Muscle of arm (tissue), 1 donor: ENCODE measurements at regions not wholly inside any gene's neighbourhood (a gene's known extent, or its start where the extent isn't known, plus 50 kb on each side); places are given as distances from the start of the nearest gene placed in this dataset.

Source experiments
- DNase-seq: peaks from one replicate; pipeline ENCODE4 v3.0.0-alpha.2; 2013

DNA sequence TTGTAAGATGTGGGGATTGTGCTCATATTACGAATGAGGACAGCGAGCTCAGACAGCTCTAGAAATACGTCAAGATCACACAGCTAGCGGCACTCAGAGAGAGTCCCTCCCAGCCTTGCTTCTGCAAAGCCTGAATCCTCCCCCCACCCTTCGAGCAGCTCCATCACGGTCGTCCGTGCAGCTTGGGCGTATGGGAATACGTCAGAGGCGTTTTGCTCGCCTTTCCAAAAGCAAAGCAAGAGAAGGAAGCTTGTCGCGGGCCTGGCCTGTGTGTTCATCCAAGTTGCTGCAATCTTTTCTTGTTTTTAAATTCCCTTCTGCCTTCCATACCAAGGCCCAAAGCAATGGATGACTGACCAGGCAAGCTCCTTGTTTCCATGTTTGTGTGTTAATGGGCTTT, 125.5 kb upstream of the IRF2BP2 start:
- DNase-seq, result no peak

DNA sequence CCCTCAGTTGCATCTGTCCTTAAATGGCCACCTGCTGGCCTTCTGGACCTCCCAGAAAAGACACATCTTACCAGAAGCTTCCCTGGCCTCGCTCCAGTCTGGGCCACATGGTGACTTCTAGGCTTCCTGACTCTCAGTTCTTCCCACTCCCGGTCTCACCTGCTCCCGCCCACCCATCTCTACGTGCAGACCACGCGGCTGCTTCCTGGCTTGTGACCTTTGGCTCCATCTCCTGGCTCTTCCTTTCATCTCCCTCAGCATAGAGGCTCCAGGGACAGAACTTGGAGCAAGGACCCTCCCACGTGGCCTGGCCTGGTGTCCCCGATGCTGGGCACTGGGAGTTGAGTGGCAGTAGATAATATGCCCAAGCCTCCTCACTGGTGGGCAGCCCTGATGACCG, 124.9 kb upstream of the IRF2BP2 start:
- DNase-seq, result no peak

DNA sequence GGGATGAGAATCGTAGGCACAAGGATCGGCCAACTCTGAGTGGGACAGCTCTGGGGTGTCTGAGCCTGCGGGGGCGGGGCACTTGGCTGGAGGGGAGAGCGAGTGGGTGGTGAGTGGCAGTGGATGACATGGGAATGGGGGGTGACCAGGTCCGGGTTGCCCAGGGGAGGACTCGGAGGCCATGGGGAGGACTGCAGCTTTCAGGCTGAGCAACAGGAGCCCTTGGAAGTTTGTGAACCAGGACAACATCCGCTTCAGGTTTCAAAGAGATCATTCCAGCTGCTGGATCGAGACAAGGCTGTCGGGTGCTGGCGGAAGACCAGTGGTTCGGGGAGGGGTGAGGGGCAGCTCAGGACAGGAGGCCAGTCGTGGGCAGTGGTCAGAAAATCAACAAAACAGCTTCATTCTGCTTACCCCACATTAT, 124.4 kb upstream of the IRF2BP2 start:
- DNase-seq, result no peak

DNA sequence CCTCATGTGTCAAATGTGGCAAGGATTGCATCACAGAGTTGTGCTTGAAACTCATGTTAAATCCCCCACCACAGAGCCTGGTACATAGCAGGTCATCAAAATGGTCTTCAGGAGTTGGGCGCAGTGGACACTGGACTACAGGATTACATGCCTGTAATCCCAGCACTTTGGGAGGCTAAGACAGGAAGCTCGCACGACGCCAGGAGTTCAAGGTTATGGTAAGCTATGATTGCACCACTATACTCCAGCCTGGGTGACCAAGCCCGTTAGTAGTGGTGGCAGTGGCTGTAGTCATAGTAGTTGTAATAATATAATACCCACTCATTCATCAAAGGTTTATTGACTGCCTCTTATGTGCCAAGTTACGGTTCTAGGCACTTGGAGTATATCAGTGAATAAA, 123.4 kb upstream of the IRF2BP2 start:
- no peak for DNase-seq

DNA sequence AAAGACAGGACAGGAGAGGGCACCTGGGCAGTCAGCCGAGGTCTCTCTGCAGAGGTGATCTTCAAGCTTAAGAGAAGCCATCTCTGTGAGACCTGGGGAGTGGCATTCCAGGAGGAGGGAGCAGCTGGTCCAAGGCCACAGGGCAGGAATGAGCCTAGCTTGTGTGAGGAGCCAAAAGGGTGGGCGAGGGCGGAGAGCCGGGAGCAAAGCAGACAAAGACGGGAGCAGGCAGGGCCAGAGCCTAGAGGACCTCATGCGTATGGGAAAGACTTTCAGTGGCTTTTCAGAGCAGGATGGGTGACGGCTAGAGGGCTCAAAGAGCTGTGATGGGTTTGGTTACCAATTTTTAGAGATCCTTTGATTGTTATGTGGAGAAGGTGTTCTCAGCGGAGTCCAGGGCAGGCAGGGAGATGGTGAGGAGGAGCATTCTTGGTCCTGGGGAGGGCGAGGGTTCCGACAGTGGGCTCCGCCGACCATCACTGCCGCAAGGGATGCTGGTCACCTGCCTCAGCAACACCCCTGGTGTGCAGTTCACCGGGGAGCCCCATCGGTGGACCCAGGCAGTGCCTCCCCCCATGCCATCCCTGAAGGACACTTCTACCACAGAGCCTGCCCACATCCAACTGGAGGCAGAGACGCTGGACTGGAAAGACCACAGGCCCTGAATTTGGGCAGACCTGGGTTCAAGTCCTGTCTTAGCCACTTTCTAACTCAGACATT, 122.9 kb upstream of the IRF2BP2 start:
- DNase-seq, result no peak

DNA sequence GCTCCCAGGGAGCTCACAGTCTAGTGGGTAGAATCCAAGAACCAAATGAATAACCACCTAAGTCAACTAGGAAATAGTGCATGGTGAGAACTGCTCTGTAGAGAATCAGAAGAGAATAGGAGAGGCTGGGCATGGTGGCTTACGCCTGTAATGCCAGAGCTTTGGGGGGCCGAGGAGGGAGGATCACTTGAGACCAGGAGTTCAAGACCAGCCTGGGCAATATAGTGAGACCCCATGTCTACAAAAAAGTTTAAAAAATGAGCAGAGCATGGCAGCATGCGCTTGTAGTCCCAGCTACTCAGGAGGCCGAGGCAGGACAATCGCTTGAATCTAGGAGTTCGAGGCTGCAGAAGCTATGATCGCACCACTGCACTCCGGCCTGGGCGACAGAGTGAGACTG, 122.3 kb upstream of the IRF2BP2 start:
- DNase-seq, result no peak

DNA sequence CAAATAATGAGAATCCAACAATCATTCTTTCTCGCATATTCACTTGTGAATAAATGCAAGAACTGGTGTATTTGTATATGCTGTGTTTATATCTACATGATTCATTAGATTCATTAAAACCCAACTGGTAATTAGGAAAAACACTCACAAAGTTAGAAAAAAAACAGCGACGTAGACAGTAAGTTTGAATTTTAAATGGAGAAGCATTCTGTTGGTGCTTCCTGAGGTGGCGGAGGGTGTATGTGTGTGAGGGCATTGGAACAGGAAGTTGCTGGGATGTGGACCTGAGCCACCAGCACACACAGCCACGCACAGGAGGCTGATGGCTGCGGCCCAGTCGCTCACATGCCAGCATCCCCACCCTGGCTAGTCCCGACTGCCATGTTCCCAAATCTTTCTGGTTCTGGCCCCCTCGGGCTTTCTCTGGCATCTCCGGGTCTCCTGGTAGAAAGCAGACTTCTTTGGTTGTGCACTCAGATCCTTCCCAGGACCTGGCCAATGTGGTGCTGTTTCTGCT, 121.6 kb upstream of the IRF2BP2 start:
- DNase-seq, result no peak

DNA sequence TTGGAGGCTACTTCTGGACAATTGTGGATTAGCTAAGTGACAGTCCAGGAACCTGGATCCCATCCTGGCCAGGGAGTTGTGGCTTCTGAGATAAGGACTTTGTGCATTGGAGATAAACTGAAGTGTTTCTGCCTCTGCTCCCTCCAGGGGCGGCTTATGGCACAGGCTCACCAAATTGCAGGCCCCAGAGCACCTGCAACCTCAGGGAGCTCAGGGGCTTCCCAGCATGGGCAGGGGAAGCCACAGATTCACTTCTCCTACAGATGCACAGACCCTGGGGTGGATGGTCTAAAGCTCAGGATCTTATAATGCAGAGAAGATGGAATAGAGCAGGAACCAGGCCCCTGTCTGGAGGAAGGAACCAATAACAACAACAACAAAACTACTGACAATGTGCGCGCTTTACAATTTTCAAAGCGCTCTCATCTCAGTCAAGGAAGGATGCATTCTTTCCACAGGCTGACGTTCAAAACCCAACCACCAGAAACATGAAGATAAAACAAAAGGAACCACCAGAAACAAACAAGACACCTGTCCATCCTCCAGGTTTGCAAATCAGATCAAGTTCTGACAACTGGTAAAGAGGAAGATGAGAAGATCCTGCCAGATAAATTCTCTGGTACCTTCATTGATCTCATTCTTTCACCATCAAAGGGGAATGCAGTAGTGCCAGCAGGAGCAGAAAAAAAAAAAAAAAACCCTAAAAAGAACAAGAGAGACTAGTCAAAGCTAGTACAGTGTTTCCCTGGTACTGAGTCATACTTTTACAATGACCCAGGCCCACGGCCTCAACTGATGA, 121.0 kb upstream of the IRF2BP2 start:
- no peak for DNase-seq

DNA sequence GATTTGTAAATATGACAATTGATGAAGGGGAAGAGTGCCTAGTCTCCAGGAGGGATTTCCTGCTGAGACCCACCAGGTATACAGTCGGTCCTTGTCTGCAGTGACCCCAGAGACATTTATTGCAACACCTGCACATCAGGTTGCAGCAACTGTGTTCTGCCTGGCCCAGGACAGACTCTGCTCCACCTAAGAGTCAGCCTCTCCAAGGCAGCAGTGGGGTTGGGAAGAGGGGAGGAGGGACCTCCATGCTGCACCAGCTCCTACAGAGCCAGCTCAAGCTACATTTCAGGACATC, 120.4 kb upstream of the IRF2BP2 start:
- no peak for DNase-seq

DNA sequence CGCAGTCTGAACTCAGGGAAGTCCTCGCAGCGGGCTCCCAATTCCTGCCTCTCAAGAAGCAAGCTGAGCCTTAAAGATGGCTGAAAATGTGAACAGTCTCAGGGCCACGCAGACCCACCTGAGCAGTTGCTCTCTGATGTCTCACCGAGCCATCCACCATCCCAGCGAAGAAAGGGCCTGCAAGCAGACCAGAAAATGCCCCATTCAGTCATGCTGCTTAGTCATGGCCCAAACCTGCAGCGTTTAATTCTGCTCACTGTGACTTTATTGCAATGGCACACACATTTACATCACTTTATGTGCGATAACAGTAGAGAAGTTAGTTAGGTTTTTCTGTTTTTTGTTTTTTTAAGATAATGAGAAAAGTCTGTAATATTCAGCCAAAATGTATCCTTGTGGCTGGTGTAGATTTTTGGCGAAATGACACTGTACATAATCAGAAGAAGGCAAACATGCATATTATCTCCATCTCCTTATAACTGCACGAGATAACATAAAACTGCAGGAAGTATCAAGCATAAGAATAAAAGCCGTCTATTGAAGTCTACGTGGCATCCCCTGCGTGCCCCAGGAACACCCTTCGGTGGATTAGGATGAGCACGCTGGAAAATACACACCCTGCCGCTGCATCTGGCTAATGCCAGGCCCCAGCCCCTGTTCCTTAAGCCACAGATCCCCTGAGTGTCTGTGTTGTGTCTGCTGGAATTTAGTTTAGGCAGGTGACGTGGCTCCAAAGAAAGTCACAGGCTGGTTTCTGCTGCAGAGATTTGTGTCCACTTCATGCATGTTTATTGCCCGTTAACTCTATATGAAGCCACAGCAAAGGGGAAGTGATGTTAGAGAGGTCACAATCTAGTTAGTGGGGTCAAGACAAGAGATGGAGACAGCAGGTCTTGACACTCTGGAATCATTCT, 119.8 kb upstream of the IRF2BP2 start:
- DNase-seq, result no peak

DNA sequence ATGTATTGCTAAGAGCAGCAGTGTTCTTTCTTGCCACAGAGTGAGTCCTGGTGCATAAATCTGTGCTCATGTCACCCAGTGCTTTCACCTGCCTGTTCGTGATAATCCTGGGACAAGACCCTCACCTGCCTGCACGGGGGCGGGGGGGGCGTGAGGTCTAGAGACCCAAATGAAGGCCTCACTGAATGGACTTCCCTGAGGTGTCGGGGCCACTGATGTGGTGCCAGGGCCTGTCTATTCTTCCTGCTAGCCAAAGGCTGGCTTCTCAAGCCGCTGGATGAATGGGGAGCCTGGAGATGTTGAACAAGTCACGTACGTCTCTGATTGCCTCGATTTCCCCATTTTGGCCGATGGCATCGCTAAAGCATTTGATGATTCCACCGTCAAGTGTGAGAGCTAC, 118.8 kb upstream of the IRF2BP2 start:
- no peak for DNase-seq

DNA sequence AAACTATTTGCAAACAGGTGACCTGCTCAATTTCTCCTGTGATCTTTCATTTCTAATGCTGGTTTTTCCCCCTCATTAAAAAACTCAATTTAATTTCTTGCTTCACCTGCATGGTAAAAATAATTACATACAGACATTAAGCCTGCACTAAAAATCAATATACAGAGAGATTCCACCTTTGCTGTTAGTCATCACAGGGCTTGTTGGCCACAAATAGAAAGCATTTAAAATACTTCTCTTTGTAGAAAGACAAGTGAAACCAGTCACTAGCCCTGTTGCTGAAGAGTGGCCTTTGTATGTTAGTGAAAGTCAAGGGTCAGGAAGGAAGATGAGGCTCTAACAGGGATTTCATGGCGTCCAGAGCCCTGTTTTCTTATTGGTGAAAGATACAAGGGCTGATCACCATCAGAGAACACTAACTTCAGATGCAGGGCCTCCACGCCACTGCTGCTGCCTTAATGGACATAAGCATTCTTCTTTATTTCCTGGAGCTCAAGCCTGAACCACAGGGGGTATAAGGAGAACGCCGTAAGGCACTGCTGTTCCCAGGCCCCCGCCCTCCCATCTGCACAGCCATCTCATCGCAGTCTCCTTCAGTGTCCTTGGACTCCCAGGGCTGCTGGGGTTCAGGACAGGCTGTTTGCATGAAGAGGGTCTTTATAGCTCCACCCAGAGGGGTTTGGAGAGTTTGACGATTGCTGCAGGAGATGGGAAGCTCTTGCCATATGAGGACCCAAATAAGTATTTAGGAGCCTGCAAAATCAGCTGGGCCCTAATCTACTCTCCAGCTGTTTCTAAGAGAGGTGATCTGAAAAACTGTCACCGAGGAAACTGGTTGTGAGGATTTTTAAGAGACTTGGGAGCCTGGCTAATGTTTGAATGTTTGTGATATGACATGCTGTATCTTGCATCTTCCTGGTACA, 117.3 kb upstream of the IRF2BP2 start:
- DNase-seq, result no peak

DNA sequence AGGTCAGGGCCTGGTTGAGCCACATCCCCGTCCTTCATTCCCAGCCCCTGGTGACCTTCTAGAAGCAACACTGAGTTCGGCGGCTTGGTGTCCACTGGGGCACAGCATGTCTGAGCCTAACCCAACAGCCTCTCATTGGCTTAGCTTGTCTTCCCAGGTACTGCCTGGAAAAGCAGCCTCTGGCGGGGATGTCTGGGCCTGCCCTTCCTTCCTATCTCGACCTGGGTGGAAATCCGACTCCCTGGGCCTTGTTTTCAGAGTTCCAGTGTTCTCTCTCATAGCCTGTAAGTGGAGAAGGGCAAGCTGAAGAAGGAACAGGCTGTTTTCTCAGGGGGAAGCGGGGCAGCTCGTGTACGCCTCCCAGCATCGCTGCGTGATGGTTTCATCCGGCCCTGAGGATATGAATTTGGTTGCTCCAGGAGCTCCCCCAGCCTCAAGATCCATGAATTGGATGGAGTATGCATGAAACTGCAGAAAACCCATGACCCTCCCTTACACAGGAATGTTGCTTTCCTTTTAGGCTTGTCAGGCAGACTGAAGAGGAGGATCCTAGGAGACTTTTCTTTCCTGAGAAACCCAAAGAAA, 116.5 kb upstream of the IRF2BP2 start:
- DNase-seq, result no peak

DNA sequence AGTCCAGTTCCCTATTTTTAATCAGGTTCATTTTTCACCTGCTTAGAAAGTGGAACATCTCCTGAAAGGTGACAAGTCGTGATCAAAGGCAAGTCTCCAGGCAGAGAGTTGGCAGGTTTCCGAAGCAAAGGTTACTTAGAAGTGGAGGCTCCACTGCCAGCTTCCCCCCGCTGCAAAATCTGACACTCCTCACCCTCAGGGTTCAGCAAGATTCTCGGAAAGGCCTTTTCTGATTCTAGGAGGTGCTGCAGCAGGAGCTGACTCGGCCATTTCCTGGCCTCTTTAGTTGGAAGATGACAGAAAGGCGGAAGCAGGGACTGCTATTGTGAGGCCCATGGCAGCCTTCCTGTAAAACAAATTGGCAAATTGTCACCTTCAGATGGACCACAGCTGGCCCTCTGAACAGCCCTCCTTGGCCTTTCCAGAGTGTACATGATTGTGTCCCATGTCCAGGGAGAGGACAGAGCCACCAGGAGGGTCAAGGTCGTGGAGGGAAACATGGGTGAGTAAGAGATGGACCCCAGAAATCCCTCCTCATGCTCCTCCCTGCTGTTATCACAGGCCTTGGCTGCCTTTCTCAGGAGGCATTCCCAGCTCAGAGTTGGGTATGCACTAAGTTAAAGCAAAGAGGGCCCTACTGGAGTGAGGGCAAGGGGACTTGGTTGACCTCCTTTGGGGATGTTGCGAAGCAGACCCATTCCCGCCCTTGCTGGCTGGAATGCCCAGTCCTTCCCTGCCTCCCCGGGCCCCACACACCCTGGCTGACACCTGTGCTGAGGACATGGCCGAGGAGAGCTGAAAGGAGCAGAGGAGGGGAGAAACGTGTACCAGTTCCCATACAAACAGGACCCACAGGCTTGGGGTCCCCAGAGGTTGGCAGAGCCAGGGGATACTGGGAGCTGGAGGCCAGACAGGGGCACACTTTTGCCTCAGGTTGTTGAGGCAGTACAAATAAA, 115.5 kb upstream of the IRF2BP2 start:
- DNase-seq, result peak; percentile 60

DNA sequence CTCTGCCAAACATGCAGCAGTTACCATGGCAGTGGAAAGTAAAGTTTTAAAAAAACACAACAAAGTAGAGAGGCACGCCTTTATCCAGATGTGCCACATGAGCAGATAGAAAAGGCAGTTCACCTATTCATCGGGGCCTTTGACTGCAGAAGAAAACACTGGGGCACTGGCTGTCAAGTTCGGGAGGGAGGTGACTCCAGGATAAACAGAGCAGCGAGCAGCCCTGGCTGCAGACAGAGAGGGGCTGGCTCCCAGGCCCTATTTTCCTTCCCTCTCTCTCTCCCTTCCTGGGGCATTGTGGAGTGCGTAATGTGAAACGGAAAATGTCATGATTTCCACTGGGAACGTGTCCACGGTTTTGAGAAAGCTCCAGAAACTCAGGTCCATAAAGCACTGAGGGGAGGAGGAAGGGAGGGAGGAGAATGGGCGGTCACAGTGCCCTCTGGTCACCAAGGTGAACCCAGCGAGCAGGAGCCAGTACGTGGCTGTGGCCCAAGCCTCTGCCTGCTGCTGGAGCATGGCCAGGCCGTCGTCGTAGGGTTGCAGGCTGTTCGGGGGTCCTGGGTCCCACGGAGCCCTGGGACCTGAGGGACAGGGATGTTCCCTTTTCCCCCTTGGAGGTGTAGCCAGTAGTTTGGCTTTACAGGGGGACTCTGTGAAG, 114.7 kb upstream of the IRF2BP2 start:
- DNase-seq, result no peak

DNA sequence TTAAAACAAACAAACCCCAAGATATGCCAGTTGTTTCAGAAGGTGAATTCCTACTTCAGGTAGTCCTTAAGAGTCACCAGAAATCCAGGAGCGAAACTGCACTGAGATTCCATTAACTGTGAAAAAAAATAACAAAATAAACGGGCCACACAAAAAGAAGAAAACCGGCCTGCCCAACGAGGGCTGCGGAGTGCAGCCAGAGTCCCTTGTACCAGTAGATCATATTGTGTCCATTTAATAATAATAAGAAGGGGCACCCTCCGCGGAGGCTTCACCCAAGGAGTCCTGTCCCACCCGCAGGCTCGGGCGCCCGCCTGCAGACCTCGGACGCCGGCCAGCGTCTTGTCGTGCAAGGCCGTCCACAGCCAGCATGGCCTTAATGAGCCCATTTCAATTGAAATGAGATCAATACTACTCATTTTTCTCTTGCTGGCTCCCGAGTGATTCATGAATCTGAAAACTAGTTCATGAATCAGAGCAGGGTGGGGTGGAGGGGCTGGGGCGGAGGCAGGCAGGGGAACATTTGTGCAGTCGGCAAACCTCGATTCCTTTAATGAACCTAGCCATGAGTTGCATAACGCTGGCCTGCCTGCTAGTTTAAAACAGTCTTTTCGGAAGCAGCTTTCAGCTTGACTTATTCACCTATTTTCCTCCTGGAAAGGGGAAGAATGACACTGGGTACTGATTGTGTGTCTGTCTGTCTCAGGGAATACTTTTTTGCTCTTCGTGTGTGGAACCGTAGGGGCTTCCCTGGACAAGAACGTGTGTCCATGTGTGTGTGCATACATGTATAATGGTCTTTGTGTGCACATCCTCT, 113.1 kb upstream of the IRF2BP2 start:
- peak; percentile 87 for DNase-seq

DNA sequence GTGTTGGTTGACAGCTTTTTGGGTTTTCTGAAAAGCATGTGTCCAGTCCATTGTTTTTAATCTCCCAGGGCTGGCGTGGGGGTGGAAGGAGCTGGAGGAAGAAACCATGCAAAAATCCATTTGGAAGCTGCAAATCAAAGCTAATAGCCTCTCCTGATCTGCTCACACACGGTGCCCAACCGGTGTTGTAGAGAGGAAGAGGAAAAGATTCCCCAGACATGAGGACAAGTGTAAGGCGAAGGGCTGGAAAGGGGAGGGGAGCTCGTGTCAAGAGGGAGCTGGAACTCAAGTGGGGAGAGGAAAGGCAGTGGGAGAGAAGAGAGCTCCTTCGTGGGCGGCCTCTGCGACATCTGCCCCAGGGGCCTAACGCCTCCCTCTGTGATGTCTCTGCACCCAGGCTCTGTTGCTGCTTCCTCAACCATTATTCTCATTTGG, 112.3 kb upstream of the IRF2BP2 start:
- DNase-seq, result no peak
